ENCODE measurements at regions not wholly inside any gene's neighbourhood (a gene's known extent, or its start where the extent isn't known, plus 50 kb on each side); places are given as distances from the start of the nearest gene placed in this dataset.

GRCh38 chr7:96638669-96639068 is 71.0 kb downstream of the SEM1 start:
- DNase-seq (ENCODE audit: low read depth in 1 of 2, low spot score in 1 of 2), result no peak

- no peak for DNase-seq (ENCODE audit: low read depth in 1 of 2, low spot score in 1 of 2)
Observed at GRCh38 chr7:96637522-96637921, 72.1 kb downstream of the SEM1 start.

GRCh38 chr7:96636979-96637378 is 72.7 kb downstream of the SEM1 start:
- no peak for DNase-seq (ENCODE audit: low read depth in 1 of 2, low spot score in 1 of 2)

- DNase-seq (ENCODE audit: low read depth in 1 of 2, low spot score in 1 of 2), result no peak
Observed at GRCh38 chr7:96636342-96636860, 73.2 kb downstream of the SEM1 start.

- no peak for DNase-seq (ENCODE audit: low read depth in 1 of 2, low spot score in 1 of 2)
Observed at GRCh38 chr7:96629884-96630283, 79.8 kb downstream of the SEM1 start.

- no peak for DNase-seq (ENCODE audit: low read depth in 1 of 2, low spot score in 1 of 2)
Observed at GRCh38 chr7:96624954-96625353, 84.7 kb downstream of the SEM1 start.

- no peak for DNase-seq (ENCODE audit: low read depth in 1 of 2, low spot score in 1 of 2)
Observed at GRCh38 chr7:96621932-96622331, 87.7 kb downstream of the SEM1 start.

GRCh38 chr7:96614154-96614867 is 95.3 kb downstream of the SEM1 start:
- no peak for DNase-seq (ENCODE audit: low read depth in 1 of 2, low spot score in 1 of 2)

GRCh38 chr7:96612034-96612433 is 97.6 kb downstream of the SEM1 start:
- DNase-seq (ENCODE audit: low read depth in 1 of 2, low spot score in 1 of 2), result no peak

- no peak for DNase-seq (ENCODE audit: low read depth in 1 of 2, low spot score in 1 of 2)
Observed at GRCh38 chr7:96605045-96605716, 104.5 kb downstream of the SEM1 start.

GRCh38 chr7:96599288-96599936 is 110.2 kb downstream of the SEM1 start:
- no peak for DNase-seq (ENCODE audit: low read depth in 1 of 2, low spot score in 1 of 2)

- DNase-seq (ENCODE audit: low read depth in 1 of 2, low spot score in 1 of 2), result no peak
Observed at GRCh38 chr7:96598421-96598820, 111.2 kb downstream of the SEM1 start.

- DNase-seq (ENCODE audit: low read depth in 1 of 2, low spot score in 1 of 2), result no peak
Observed at GRCh38 chr7:96596120-96596826, 113.4 kb downstream of the SEM1 start.

- DNase-seq (ENCODE audit: low read depth in 1 of 2, low spot score in 1 of 2), result no peak
Observed at GRCh38 chr7:96591900-96592676, 117.6 kb downstream of the SEM1 start.

GRCh38 chr7:96591159-96591899 is 118.3 kb downstream of the SEM1 start:
- no peak for DNase-seq (ENCODE audit: low read depth in 1 of 2, low spot score in 1 of 2)

GRCh38 chr7:96589038-96589437 is 120.6 kb downstream of the SEM1 start:
- no peak for DNase-seq (ENCODE audit: low read depth in 1 of 2, low spot score in 1 of 2)

- DNase-seq (ENCODE audit: low read depth in 1 of 2, low spot score in 1 of 2), result no peak
Observed at GRCh38 chr7:96579119-96579518, 130.5 kb downstream of the SEM1 start.

GRCh38 chr7:96578606-96579005 is 131.0 kb downstream of the SEM1 start:
- no peak for DNase-seq (ENCODE audit: low read depth in 1 of 2, low spot score in 1 of 2)

GRCh38 chr7:96563409-96563808 is 146.2 kb downstream of the SEM1 start:
- no peak for DNase-seq (ENCODE audit: low read depth in 1 of 2, low spot score in 1 of 2)

- no peak for DNase-seq (ENCODE audit: low read depth in 1 of 2, low spot score in 1 of 2)
Observed at GRCh38 chr7:96562966-96563365, 146.7 kb downstream of the SEM1 start.
